ENCODE measurements at regions not wholly inside any gene's neighbourhood (a gene's known extent, or its start where the extent isn't known, plus 50 kb on each side); places are given as distances from the start of the nearest gene placed in this dataset.

DNA sequence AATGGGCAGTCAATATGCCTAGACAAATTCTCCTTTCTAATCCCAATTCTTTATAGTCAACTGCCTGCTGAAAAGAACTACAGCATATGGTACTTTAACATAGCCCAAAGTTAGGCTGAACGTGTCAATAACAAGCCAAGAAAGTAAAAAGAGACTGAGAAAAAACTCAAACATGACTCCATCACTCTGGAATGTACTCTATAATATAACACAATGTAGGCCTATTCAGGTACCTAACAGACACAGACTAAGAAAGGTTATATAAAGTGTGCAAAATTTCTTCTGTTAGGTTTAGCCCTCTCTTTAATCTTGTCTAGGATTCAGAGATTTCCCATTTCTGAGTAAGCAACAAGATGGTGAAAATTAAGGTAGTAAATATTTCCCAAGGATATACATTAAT, 209.7 kb upstream of the PRR16 start:
- TF ChIP-seq, protein P1, sequence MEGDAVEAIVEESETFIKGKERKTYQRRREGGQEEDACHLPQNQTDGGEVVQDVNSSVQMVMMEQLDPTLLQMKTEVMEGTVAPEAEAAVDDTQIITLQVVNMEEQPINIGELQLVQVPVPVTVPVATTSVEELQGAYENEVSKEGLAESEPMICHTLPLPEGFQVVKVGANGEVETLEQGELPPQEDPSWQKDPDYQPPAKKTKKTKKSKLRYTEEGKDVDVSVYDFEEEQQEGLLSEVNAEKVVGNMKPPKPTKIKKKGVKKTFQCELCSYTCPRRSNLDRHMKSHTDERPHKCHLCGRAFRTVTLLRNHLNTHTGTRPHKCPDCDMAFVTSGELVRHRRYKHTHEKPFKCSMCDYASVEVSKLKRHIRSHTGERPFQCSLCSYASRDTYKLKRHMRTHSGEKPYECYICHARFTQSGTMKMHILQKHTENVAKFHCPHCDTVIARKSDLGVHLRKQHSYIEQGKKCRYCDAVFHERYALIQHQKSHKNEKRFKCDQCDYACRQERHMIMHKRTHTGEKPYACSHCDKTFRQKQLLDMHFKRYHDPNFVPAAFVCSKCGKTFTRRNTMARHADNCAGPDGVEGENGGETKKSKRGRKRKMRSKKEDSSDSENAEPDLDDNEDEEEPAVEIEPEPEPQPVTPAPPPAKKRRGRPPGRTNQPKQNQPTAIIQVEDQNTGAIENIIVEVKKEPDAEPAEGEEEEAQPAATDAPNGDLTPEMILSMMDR (optimal IDR thresholded peaks at IDR 0.05 in 1 of 3, IDR thresholded peaks at IDR 0.05 in 1 of 3, conservative IDR thresholded peaks at IDR 0.05 in 1 of 3; ENCODE audit: extremely low read depth in 1 of 3, insufficient read depth in 2 of 3, low read length in 3 of 3) = no peak
- no peak for TF ChIP-seq EZH2 (IDR thresholded peaks at IDR 0.05; ENCODE audit: low read length)
